ENCODE measurements at regions not wholly inside any gene's neighbourhood (a gene's known extent, or its start where the extent isn't known, plus 50 kb on each side); places are given as distances from the start of the nearest gene placed in this dataset.

- FAIRE-seq (no peak), DNase-seq (ENCODE audit: low read depth, low spot score) (no peak)
- Histone ChIP-seq H3K36me3 (ENCODE audit: control insufficient read depth in 2 of 2, extremely low read depth in 1 of 2, insufficient read depth in 2 of 2, low read length in 2 of 2) (no peaks in the 10 kb centered on the region), H3K27ac (ENCODE audit: insufficient read depth, low read depth, low read length) (no peak overlapping the region), H3K9me1 (replicated peaks; ENCODE audit: control insufficient read depth, extremely low read depth, insufficient read depth, low read length) (no peaks in the 10 kb centered on the region), H3K9ac (replicated peaks; ENCODE audit: extremely low read depth, insufficient read depth, low read length) (no peak overlapping the region), H3K27me3 (ENCODE audit: control insufficient read depth in 2 of 2, insufficient read depth in 2 of 2, low read length in 2 of 2) (no peaks in the 10 kb centered on the region), H3K9me3 (replicated peaks; ENCODE audit: control insufficient read depth, insufficient read depth, low read length) (no peaks in the 10 kb centered on the region), H3K79me2 (ENCODE audit: control insufficient read depth, insufficient read depth, low read length) (no peaks in the 10 kb centered on the region), H3K4me2 (ENCODE audit: insufficient read depth, low read length) (no peak overlapping the region), H4K20me1 (replicated peaks; ENCODE audit: control insufficient read depth, extremely low read depth, insufficient read depth, low read length) (no peaks in the 10 kb centered on the region), H3K4me1 (ENCODE audit: control insufficient read depth, extremely low read depth, insufficient read depth, low read length) (no peaks in the 10 kb centered on the region), H3K4me3 (replicated peaks in 1 of 3; ENCODE audit: insufficient read depth in 1 of 3, low read depth in 1 of 3, low read length in 3 of 3) (no peak overlapping the region), H2AFZ (ENCODE audit: low read depth, low read length) (no peak overlapping the region)
- dilution Hi-C loops (cut with MboI; ENCODE audit: extremely low pct_ligation_motif_present, low sequenced_read_pairs) (no loop called here), intact Hi-C loops (cut with micrococcal nuclease) (no loop called here)
- no peak for TF ChIP-seq MYC (IDR thresholded peaks at IDR 0.05; ENCODE audit: low read depth, low read length)
- POLR2A ChIA-PET = no interaction called here
- BruUV-seq (replicated peaks) = no TSS peak
- CTCF ChIA-PET = no interaction called here
Measured at GRCh38 chr9:29799227-29799626, 2225.9 kb upstream of the C9orf72 start.

- Histone ChIP-seq H3K4me2 (ENCODE audit: insufficient read depth, low read length) (no peak overlapping the region), H3K27ac (ENCODE audit: insufficient read depth, low read depth, low read length) (no peak overlapping the region), H3K9me1 (replicated peaks; ENCODE audit: control insufficient read depth, extremely low read depth, insufficient read depth, low read length) (no peaks in the 10 kb centered on the region), H3K4me3 (replicated peaks in 1 of 3; ENCODE audit: insufficient read depth in 1 of 3, low read depth in 1 of 3, low read length in 3 of 3) (no peak overlapping the region), H3K36me3 (ENCODE audit: control insufficient read depth in 2 of 2, extremely low read depth in 1 of 2, insufficient read depth in 2 of 2, low read length in 2 of 2) (no peaks in the 10 kb centered on the region), H3K27me3 (ENCODE audit: control insufficient read depth in 2 of 2, insufficient read depth in 2 of 2, low read length in 2 of 2) (no peaks in the 10 kb centered on the region), H3K79me2 (ENCODE audit: control insufficient read depth, insufficient read depth, low read length) (no peaks in the 10 kb centered on the region), H3K9me3 (replicated peaks; ENCODE audit: control insufficient read depth, insufficient read depth, low read length) (peaks cover 3% of the 10 kb centered on the region), H2AFZ (ENCODE audit: low read depth, low read length) (no peak overlapping the region), H4K20me1 (replicated peaks; ENCODE audit: control insufficient read depth, extremely low read depth, insufficient read depth, low read length) (no peaks in the 10 kb centered on the region), H3K9ac (replicated peaks; ENCODE audit: extremely low read depth, insufficient read depth, low read length) (no peak overlapping the region), H3K4me1 (ENCODE audit: control insufficient read depth, extremely low read depth, insufficient read depth, low read length) (no peaks in the 10 kb centered on the region)
- dilution Hi-C loops (cut with MboI; ENCODE audit: extremely low pct_ligation_motif_present, low sequenced_read_pairs) = no loop called here
- no peak for FAIRE-seq
- intact Hi-C loops (cut with micrococcal nuclease) = no loop called here
- DNase-seq (ENCODE audit: low read depth, low spot score) = no peak
- CTCF ChIA-PET = no interaction called here
- TF ChIP-seq JUN (IDR thresholded peaks at IDR 0.05; ENCODE audit: borderline replicate concordance, insufficient read depth, insufficient read length, low read depth) (no peak), MAX (IDR thresholded peaks at IDR 0.05; ENCODE audit: insufficient read depth, insufficient read length) (no peak), CTCF (IDR thresholded peaks at IDR 0.05; ENCODE audit: extremely low read depth in 1 of 2, insufficient read depth in 1 of 2, low read depth in 1 of 2, low read length in 2 of 2) (no peak), POLR2AphosphoS5 (IDR thresholded peaks at IDR 0.05; ENCODE audit: insufficient read depth, low read depth, low read length) (no peak), EZH2 (IDR thresholded peaks at IDR 0.05; ENCODE audit: borderline replicate concordance, low read depth, low read length, severe bottlenecking) (no peak), FOS (IDR thresholded peaks at IDR 0.05; ENCODE audit: borderline replicate concordance, insufficient read depth, low read length) (no peak), GATA2 (IDR thresholded peaks at IDR 0.05; ENCODE audit: insufficient read depth, insufficient read length, low read depth, low read length) (no peak), MYC (IDR thresholded peaks at IDR 0.05; ENCODE audit: low read depth, low read length) (no peak), POLR2A (IDR thresholded peaks at IDR 0.05; ENCODE audit: low read depth, low read length) (no peak)
- BruUV-seq (replicated peaks) = no TSS peak
- POLR2A ChIA-PET = no interaction called here
Measured at GRCh38 chr9:29800821-29801220, 2227.5 kb upstream of the C9orf72 start.
